ENCODE measurements at regions not wholly inside any gene's neighbourhood (a gene's known extent, or its start where the extent isn't known, plus 50 kb on each side); places are given as distances from the start of the nearest gene placed in this dataset.
A peak's percentile ranks its signal among the peaks of the same experiment; 100 is the strongest.
"Not testable (repeated sequence)": the region's sequence is repeated elsewhere in the genome, so short reads cannot be mapped to it uniquely, and the experiment has no call there.

DNA sequence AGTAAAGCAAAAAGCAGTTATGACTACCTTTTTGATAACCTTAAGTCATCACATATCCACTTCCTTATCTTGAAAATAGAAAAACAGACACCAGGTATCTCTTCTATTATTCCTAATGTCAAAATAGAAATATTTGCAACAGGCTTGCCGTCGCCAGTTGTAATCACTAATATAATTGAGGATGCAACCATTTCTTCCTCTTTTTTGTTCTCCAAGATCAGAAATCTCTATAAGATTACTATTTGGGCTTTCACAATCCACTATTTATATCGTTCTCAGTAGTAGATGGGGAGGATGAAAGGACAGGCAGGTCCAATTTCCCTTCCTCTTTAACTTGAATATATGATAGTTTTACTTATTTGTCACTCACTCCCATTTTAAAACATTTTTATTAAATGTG lies 130.2 kb upstream of the HMGA2 start:
- no peak for DNase-seq

DNA sequence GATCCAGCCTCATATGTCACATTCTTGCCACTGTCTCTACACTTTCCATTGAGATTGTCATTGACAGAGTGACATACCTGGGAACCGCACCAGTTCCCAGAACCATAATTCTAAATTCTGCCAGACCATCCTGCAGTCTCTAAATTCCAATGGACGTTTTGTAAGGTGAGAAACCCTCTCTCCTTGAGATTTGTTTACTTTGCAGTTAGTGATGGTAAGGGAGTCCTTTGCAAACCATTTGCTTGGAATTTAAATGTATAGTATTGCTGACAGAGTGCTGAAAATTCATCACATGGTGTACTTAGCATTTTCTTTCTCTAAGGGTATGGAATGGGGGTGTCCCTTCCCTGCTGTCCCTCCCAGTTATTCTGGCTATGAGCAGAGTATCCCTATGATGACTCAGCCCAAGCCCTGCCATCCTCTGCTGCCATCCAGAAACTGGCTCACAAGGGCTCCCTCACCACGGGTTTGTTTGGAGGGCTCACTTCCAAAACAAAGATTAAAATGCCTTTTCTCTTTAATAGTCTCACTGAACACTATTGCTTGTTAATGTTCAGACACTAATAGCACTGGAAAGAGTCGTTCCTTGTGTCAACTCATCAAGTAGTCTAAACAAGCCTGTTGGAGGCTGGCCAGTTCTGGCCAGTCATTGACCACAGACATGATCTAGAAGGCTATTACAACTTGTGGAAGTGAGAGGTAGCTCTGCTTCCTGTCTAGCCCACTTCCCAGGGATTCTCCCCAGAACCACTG lies 129.0 kb upstream of the HMGA2 start:
- no peak for DNase-seq

DNA sequence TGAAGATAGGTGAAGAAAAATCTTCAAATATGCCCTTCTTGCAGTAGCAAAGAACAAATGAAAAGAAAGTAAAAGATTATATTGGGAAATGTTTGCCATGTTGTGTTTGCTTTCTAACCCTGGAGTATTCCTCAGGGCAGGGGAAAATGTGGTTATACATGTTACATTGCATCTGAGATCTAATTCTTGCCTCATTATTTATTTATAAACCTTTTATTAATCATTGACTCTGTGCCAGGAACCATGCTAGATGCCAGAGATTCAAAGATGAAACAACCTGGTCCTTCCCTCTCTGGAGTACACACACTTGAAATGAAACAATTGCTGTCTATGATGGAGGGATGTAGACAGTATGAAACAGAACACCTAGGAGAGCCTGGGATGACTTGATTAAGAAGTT lies 128.1 kb upstream of the HMGA2 start:
- DNase-seq = no peak

- DNase-seq = no peak
Observed at GRCh38 chr12:65699251-65699650, 125.0 kb upstream of the HMGA2 start.

DNA sequence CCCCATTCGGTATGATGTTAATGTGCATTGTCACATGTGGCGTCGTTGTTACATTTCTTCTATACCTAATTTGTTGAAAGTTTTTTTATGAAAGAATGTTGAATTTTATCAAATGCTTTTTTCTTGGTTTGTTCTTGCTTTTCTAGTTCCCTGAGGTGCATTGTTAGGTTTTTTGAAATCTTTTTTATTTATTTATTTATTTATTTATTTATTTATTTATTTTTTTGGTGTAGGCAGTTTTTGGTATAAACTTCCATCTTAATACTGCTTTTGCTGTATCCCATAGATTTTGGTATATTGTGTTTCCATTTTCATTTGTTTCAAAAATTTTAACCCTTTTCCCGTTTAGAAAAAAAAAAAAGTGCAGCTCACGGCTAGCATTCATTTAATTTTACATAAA lies 121.1 kb upstream of the HMGA2 start:
- DNase-seq = no peak

DNA sequence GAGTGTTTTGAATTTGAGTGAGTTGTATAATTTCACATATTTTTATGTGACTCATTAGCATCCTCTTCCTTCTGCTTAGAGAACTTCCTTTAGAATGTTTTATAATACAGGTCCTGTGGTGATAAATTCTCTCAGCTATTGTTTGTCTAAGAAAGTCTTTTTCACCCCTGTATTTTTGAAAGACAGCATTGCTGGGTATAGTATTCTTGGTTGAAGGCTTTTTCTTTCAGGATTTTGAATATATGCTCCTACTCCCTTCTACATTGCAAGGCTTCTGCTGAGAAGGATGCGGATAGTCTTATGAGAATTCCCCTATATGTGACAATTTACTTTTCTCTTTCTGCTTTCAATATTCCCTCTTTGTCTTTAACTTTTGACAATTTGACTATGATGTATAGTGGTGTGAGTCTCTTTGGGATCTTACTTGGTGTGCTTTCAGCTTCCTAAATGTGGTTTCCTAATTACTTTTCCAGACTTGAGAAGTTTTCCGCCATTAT lies 118.9 kb upstream of the HMGA2 start:
- DNase-seq = no peak

GRCh38 chr12:65707051-65707450 lies 117.2 kb upstream of the HMGA2 start:
- DNase-seq = no peak

DNA sequence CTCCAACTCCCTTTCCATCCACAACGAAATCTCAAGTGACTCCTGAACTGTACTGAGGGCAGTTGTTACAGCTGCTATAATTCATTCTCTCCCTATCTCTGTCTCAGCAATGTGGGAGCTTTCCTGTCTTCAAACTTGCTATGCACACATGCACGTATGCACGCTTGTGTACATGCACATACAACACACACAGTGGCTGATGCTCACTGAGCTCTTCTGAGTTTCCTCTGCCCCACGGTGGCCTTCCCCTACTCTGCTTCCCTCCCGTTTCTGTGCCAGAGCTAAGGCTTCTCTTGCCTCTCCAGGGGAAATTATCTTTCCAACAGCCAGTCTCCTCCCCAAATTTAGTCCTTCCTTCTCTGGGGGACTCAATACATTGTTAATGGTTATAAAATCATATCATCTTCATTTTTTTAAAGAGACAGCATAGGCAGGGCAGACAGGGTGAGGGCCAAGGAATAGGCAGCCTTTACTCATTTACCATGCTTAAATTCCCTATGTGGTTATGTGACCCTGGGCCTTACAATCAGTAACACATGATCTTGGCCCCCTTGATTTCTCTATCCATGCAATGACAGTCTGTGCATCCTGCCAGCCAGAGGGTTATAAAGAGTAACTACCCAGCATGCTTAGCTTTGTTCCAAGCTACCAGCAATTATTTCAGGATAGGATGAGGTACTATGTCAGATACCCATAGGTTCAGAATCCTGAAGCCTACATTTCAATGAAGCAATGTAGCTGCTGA lies 111.9 kb upstream of the HMGA2 start:
- DNase-seq = no peak

- no peak for DNase-seq
Observed at GRCh38 chr12:65715961-65716360, 108.3 kb upstream of the HMGA2 start.

- DNase-seq = no peak
Observed at GRCh38 chr12:65720136-65721130, 103.8 kb upstream of the HMGA2 start.

- no peak for DNase-seq
Observed at GRCh38 chr12:65721541-65722190, 102.6 kb upstream of the HMGA2 start.

DNA sequence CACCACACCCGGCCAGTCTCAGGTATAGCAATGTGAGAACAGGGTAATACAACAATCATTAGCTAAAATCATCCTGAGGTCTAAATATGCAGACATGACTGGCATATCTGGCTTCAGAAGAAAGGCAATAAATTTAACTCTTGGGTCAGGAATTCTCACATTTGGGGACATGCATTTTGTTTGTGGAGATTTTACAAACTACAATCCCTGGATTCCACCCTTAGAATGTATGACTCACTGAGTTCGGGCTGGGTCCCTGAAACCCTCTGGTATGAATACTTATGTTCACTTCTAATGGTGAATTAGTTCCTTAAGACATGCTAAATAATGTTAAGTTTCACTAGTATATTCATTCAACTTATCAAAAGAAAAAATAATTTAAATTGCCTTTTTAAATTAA lies 98.9 kb upstream of the HMGA2 start:
- no peak for DNase-seq

- no peak for DNase-seq
Observed at GRCh38 chr12:65728455-65728847, 95.8 kb upstream of the HMGA2 start.

GRCh38 chr12:65728848-65729793 lies 95.2 kb upstream of the HMGA2 start:
- DNase-seq = peak; percentile 77

DNA sequence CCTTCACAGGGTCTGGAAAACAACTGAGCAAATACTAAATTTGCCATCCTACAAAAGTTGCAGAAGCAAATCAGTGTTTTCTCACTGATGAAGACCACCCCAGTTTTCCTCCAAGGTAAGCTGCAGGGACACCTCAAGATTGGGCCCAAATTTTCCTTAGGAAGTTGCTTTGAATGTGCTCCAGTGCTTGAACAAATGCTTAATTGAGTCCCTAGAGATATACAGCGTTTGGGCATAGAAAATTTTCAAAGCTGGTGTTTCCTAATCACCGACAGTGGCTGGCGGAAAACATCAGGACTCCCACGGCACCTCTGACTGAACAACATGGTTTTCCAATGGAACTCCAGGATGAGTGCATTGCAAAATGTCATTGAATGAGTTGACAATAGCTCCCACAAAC lies 92.5 kb upstream of the HMGA2 start:
- no peak for DNase-seq

- not testable (repeated sequence) for DNase-seq
Observed at GRCh38 chr12:65733643-65734042, 90.6 kb upstream of the HMGA2 start.

DNA sequence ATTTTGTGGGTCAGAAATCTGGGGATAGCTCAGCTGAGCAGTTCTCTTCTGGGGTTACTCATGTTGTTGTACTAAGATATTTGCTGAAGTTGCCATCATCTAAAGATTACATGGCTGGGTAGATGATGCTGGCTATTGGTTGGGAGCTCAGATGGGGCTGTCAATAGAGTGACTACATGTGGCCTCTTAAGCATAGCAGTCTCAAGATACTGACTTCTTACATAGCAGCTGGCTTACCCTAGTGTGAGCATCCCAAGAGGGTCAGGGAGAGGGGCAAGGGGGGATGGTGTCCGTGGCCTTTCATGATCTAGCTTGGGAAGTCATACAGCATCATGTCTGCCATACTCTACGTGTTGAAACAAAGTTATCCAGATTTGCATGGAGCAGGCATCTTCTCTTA lies 90.1 kb upstream of the HMGA2 start:
- DNase-seq = no peak

GRCh38 chr12:65739606-65740005 lies 84.7 kb upstream of the HMGA2 start:
- no peak for DNase-seq

DNA sequence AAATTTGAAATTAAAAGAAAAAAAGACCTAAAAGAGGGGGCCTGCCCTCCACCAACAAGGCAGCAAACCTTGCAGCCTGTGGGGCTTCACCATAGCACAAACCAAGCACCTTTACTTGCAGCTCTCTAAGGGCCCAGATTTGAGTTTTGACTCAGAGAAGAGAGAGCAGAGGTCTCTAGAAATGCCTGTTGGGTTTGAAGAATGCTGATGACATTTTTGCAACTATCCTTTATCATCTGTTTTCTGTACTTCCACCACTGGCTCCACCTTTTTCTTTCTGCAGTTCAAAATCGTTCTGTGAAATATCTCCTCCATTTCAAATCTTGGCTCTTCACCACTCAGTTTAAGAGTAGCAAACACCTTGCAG lies 83.8 kb upstream of the HMGA2 start:
- DNase-seq = no peak

DNA sequence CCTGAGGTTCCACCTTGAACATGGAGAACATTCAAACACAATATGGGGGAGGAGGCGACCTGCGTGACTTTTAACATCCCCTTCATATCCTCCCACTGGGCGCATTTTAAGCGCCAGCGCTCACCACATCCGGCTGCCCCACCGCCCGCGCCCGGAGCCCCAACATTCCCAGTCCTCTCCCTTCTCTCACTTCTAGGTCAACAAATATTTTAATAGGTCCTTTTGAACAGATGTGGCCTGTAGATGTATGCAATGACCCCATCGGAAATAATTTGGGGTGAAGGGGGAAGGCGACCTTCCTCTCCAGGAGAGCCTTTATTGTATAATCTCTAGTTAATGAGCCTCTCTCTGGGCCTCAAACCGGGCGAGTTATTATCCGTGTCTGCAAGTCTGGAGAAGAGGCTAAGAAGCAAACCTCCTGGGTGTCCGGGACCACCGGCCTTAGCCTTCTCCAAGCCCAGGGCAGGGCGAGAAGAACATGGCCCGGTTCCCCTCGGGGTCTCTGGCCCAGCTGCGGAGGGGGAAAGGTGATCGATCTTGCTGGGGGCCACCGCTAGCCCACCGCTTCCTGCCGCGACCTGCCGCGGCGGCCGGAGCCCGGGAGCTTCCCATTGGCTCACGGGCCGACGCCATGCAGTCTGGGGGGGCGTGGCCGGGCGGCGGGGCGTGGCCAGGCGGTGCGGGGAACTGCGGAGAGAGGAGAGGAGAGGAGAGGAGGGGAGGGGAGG lies 83.2 kb upstream of the HMGA2 start:
- peak; percentile 95 for DNase-seq

- no peak for DNase-seq
Observed at GRCh38 chr12:65741656-65742017, 82.6 kb upstream of the HMGA2 start.

Data from retina (tissue), 1 donor.